ENCODE measurements at regions not wholly inside any gene's neighbourhood (a gene's known extent, or its start where the extent isn't known, plus 50 kb on each side); places are given as distances from the start of the nearest gene placed in this dataset.

DNA sequence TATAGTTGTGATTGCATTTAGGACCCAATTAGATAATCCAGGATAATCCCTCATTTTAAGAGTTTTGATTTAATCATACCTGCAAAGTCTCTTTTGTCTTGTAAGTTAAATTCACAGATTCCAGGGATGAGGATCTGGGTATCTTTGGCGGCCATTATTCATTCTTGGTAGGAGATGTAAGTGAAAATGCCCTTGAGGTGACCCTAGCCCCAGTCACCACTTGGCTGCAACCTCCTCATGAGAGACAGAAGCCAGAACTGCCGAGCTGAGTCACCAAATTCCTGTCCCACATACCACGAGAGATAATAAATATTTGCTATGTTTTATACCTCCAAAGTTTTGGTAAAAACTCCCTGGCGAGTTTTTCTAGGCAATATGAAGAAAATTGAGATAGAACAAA, 389.4 kb downstream of the RFC3 start:
- ATAC-seq (ENCODE audit: low read depth) (no peak), DNase-seq (no peak)
- Mint-ChIP-seq H3K9me3 (ENCODE audit: insufficient read depth) (no peaks in the 10 kb centered on the region), H3K4me3 (no peak overlapping the region), H3K27ac (no peak overlapping the region), H3K4me1 (no peaks in the 10 kb centered on the region), H3K27me3 (no peaks in the 10 kb centered on the region)
- Histone ChIP-seq H2AFZ (ENCODE audit: insufficient read depth, low read depth, low read length, poor library complexity, severe bottlenecking) (no peak overlapping the region), H3K9ac (ENCODE audit: low read length) (no peak overlapping the region), H3K36me3 (replicated peaks in 1 of 2; ENCODE audit: control extremely low read depth in 1 of 2, control insufficient read depth in 1 of 2, extremely low read depth in 1 of 2, insufficient read depth in 2 of 2, low read length in 1 of 2) (no peaks in the 10 kb centered on the region), H3K4me2 (replicated peaks; ENCODE audit: low read depth, low read length, poor library complexity, severe bottlenecking) (no peak overlapping the region), H4K20me1 (ENCODE audit: control insufficient read depth, insufficient read depth, low read length, poor library complexity, severe bottlenecking) (no peaks in the 10 kb centered on the region), H3K9me3 (ENCODE audit: control extremely low read depth in 1 of 3, control insufficient read depth in 2 of 3, insufficient read depth in 1 of 3, low read length in 2 of 3) (no peaks in the 10 kb centered on the region), H3K79me2 (ENCODE audit: control insufficient read depth, insufficient read depth, low read length) (no peaks in the 10 kb centered on the region), H3K27ac (ENCODE audit: low read length in 2 of 2) (no peak overlapping the region), H3K4me1 (ENCODE audit: control insufficient read depth in 2 of 2, insufficient read depth in 2 of 2, low read length in 2 of 2) (no peaks in the 10 kb centered on the region), H3K4me3 (ENCODE audit: control extremely low read depth in 1 of 5, extremely low read depth in 1 of 5, insufficient read depth in 1 of 5, low read depth in 2 of 5, low read length in 4 of 5) (no peak overlapping the region), H3K27me3 (replicated peaks in 1 of 4; ENCODE audit: control extremely low read depth in 1 of 4, control insufficient read depth in 3 of 4, insufficient read depth in 4 of 4, low read length in 3 of 4) (no peaks in the 10 kb centered on the region)
- CTCF ChIA-PET, result no interaction called here
- POLR2A ChIA-PET, result no interaction called here
- intact Hi-C loops (cut with micrococcal nuclease), result no loop called here
- TF ChIP-seq EZH2 (IDR thresholded peaks at IDR 0.05; ENCODE audit: borderline replicate concordance, insufficient read depth, low read depth, low read length, poor library complexity, severe bottlenecking), result no peak
- TF ChIP-seq, protein P1, sequence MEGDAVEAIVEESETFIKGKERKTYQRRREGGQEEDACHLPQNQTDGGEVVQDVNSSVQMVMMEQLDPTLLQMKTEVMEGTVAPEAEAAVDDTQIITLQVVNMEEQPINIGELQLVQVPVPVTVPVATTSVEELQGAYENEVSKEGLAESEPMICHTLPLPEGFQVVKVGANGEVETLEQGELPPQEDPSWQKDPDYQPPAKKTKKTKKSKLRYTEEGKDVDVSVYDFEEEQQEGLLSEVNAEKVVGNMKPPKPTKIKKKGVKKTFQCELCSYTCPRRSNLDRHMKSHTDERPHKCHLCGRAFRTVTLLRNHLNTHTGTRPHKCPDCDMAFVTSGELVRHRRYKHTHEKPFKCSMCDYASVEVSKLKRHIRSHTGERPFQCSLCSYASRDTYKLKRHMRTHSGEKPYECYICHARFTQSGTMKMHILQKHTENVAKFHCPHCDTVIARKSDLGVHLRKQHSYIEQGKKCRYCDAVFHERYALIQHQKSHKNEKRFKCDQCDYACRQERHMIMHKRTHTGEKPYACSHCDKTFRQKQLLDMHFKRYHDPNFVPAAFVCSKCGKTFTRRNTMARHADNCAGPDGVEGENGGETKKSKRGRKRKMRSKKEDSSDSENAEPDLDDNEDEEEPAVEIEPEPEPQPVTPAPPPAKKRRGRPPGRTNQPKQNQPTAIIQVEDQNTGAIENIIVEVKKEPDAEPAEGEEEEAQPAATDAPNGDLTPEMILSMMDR (IDR thresholded peaks at IDR 0.05), result no peak
- WGBS (ENCODE audit: insufficient coverage), result 100% methylated on average over 1 of the region's 4 CpGs

GRCh38 chr13:34207872-34208271, 389.9 kb downstream of the RFC3 start:
- no peaks in the 10 kb centered on the region for H3K4me1 ChIP-seq (ENCODE audit: control insufficient read depth in 2 of 2, insufficient read depth in 2 of 2, low read length in 2 of 2)
- H3K4me1 Mint-ChIP-seq, result no peaks in the 10 kb centered on the region
- H3K4me2 ChIP-seq (replicated peaks; ENCODE audit: low read depth, low read length, poor library complexity, severe bottlenecking), result no peak overlapping the region
- WGBS (ENCODE audit: insufficient coverage), result 100% methylated on average over 1 of the region's 4 CpGs
- no peaks in the 10 kb centered on the region for H3K9me3 Mint-ChIP-seq (ENCODE audit: insufficient read depth)
- DNase-seq (no peak), ATAC-seq (ENCODE audit: low read depth) (no peak)
- no peaks in the 10 kb centered on the region for H4K20me1 ChIP-seq (ENCODE audit: control insufficient read depth, insufficient read depth, low read length, poor library complexity, severe bottlenecking)
- no peaks in the 10 kb centered on the region for H3K27me3 ChIP-seq (replicated peaks in 1 of 4; ENCODE audit: control extremely low read depth in 1 of 4, control insufficient read depth in 3 of 4, insufficient read depth in 4 of 4, low read length in 3 of 4)
- no peak for TF ChIP-seq EZH2 (IDR thresholded peaks at IDR 0.05; ENCODE audit: borderline replicate concordance, insufficient read depth, low read depth, low read length, poor library complexity, severe bottlenecking)
- TF ChIP-seq, protein P1 (IDR thresholded peaks at IDR 0.05), result no peak
- no peak overlapping the region for H2AFZ ChIP-seq (ENCODE audit: insufficient read depth, low read depth, low read length, poor library complexity, severe bottlenecking)
- H3K27ac Mint-ChIP-seq, result no peak overlapping the region
- no peak overlapping the region for H3K4me3 ChIP-seq (ENCODE audit: control extremely low read depth in 1 of 5, extremely low read depth in 1 of 5, insufficient read depth in 1 of 5, low read depth in 2 of 5, low read length in 4 of 5)
- H3K4me3 Mint-ChIP-seq, result no peak overlapping the region
- ChIA-PET CTCF (no interaction called here), POLR2A (no interaction called here)
- no peaks in the 10 kb centered on the region for H3K36me3 ChIP-seq (replicated peaks in 1 of 2; ENCODE audit: control extremely low read depth in 1 of 2, control insufficient read depth in 1 of 2, extremely low read depth in 1 of 2, insufficient read depth in 2 of 2, low read length in 1 of 2)
- H3K27ac ChIP-seq (ENCODE audit: low read length in 2 of 2), result no peak overlapping the region
- no peaks in the 10 kb centered on the region for H3K9me3 ChIP-seq (ENCODE audit: control extremely low read depth in 1 of 3, control insufficient read depth in 2 of 3, insufficient read depth in 1 of 3, low read length in 2 of 3)
- H3K79me2 ChIP-seq (ENCODE audit: control insufficient read depth, insufficient read depth, low read length), result no peaks in the 10 kb centered on the region
- H3K9ac ChIP-seq (ENCODE audit: low read length), result no peak overlapping the region
- H3K27me3 Mint-ChIP-seq, result no peaks in the 10 kb centered on the region
- intact Hi-C loops (cut with micrococcal nuclease), result no loop called here
